Transverse colon (tissue), 3 donors: ENCODE measurements at regions not wholly inside any gene's neighbourhood (a gene's known extent, or its start where the extent isn't known, plus 50 kb on each side); places are given as distances from the start of the nearest gene placed in this dataset.

ENCODE experiments used
- CTCF ChIP-seq, 5 experiments: fragments of 200-600 bp in 3 of 5; fragments of 450-650 bp in 2 of 5; sonication (generic) in 3 of 5; IDR thresholded peaks; 1 replicate in 2 of 5; 2 replicates in 3 of 5; pipeline ENCODE4 v1.5.1; 2016 to 2017; ENCODE audit warnings: antibody characterized with exemption in 5 of 5, inconsistent platforms in 3 of 5, mild to moderate bottlenecking in 2 of 5, moderate library complexity in 1 of 5
- EP300 ChIP-seq: sonication (generic); formaldehyde crosslinking; IDR thresholded peaks from one replicate; pipeline ENCODE4 v1.6.1; 2017; ENCODE audit warnings: antibody characterized with exemption, low read depth

- TF ChIP-seq CTCF (IDR thresholded peaks at IDR 0.05) (no peak), EP300 (no peak)
These were observed 553.6 kb upstream of the NECTIN3 start for GRCh38 chr3:110518031-110518430.
